NCI-H146 (cell line): ENCODE measurements at regions not wholly inside any gene's neighbourhood (a gene's known extent, or its start where the extent isn't known, plus 50 kb on each side); places are given as distances from the start of the nearest gene placed in this dataset.

ENCODE experiments used
- DNase-seq: peaks from one replicate; lab custom pipeline; 2025; lab: John Stamatoyannopoulos, UW

DNA sequence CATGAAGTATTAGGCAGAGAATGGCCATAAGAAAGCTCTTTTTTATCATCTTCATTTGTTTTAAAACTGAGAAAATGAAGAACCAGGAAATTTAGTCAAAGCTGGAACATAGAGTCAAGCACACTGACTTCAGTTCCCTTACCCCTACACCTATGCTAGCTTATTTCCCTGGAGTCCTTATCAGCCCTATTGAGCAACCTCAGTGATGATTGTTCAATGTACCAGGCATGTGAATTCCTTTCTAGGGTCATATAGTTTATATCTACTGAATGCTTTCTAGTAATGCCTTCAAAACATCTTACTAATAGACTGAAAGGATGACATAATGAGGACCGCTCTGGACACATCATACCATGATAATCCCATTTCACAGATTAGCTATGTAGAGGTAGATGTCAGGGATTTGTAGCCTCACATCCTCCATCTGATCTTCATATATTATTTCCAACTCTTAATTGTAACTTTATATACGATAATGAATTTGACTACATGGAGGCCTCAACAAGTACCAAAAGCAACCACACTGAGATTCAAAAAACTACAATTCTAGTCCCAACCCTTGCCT lies 460.4 kb upstream of the DYNLRB2 start:
- DNase-seq: no peak

- no peak for DNase-seq
Observed at GRCh38 chr16:80079072-80079471, 461.7 kb upstream of the DYNLRB2 start.

DNA sequence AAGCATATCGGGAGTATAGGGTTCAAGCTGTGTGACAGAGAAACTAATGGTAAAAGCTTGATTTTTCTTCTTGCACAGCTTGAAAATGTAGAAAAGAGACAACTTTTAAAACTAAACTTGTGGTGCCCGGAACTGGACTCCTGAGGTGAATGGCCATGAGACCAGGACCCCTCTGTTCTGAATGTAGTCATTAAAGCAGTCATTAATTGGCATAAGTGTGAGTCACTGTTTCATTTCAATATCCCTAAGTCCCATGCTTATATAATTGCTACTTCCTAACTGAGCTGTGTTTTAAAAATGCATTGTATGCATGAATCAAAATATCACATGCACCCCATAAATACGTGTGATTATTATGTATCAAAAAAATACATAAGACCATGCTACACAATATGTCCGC lies 463.1 kb upstream of the DYNLRB2 start:
- DNase-seq: no peak

DNA sequence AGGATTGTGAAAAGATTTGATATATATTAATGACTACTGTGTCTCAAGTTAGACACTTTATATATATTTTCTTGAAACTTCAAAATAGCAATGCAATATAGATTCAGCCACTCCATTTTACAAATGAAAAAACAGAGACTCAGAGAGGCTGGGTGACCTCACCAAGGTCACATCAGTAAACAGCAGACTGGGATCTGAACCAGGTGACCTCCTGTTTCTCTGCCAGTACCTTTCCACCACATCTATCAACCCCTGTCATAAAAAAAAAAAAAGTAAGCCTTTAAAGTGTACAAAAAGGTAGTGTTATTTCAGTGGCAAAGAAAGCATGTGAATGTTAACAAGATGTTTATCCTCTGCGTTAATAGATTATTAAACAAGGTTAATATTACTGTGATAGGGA lies 466.5 kb upstream of the DYNLRB2 start:
- no peak for DNase-seq

DNA sequence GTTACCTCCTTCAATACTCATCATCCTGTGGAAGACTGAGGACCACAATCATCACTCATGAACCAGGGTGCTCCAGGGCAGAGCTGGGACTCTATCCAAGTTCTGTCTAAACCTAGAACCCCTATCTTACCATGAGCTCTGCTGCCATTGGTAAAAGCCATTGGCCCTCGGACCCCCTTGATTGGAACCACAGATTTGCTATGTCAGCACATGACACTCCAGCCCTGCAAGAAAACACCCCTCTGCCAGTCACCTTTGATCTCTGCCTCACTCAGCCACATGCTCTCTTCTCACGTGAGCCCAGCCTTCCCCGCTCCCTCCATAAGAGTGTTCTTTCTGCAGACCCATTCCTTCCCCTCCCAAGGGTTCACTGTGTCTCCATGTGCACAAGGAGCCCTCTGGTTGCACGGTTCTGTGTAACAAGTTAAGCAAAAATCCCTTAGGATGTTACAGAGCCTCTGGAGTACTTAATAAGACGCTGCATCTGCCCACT lies 468.8 kb upstream of the DYNLRB2 start:
- no peak for DNase-seq

DNA sequence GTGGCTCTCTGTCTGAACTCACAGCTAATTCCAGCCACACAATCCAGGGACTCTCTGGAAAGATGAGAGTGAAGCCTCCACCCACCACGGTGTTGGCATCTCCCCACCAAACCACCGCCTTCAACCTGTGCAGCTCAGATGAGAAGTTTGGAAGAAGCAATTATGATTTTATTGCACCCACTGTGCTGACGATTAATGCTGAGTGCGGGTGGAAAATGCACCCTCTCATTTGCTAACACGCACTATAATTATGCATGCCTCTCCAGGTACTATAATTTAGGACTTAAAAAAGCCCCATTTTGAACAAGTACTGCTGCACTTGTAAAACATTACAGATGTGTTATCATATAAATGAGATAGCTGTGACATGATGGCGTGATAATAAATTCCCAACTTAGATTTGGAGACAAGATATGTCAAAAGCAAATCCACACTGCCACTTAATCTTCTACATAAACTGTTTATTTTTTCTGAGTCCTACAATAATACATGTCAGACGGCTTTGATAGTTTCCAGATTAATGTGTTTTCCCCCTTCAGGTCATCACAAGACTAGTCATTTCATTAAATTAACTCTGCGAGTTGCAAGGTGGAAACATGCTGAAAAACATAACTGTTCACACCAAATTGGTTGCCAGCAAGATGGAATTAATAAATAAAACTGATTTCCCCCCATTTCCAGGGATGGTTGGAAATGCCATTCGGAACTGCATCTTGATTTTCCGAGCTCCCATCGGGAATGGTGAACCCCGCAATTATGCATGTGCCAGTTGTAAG lies 466.5 kb upstream of the MAF start:
- DNase-seq: no peak

GRCh38 chr16:80065541-80065940 lies 465.0 kb upstream of the MAF start:
- no peak for DNase-seq

- no peak for DNase-seq
Observed at GRCh38 chr16:80063713-80064069, 463.2 kb upstream of the MAF start.

DNA sequence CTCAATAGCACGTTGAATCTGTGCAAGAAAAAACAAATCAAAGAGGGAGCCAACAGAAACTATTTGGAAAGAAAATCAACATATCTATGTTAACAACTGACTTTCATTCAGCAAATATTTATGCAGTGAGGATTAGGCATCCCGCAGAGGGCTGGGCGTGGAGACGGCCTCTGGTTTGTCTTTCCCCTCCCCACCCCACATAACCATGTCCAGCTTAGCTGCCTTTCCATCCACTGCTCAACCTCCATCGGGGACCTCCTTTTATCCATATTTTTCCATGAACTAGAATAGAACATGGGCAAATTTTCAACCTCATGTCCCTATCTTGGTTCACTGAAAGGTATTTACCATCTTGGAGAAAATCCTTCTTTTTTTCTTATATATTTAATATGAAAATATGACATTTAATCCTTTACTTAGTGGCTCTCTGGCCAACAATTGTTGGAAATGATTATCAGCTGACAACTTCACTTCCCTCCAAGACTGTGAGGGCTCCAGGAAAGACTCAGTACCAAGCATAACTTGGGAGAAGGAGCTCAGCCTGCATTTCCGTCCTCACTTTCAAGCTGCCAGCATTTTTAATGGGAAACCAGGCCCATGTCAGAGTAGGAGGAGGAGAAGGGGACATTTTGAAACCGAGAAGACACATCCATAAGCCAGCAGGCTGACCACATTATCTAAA lies 462.6 kb upstream of the MAF start:
- no peak for DNase-seq

DNA sequence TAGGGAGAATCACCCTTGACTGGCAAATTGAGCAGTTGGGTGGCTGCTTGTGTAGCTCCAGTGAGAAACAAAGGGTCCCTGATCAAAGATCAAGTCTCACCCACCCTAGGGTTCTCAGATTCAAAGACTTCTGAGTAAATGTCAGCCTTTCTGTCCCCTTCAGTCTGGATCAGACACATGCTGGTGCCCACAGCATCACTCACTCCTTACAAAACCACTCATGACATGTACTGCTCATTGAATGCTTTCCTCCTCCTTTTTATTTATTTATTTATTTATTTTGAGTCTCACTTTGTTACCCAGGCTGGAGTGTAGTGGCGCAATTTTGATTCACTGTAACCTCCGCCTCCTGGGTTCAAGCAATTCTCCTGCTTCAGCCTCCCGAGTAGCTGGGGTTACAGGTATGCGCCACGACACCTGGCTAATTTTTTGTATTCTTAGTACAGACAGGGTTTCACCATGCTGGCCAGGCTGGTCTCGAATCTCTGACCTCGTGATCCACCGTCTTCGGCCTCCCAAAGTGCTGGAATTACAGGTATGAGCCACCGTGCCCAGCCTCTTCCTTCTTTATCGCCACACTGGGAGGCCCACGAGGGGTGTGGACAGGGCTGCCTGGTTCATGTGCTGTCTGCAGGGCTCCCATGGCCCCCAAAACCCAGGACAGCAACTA lies 462.0 kb upstream of the MAF start:
- no peak for DNase-seq

GRCh38 chr16:80060470-80060869 lies 459.9 kb upstream of the MAF start:
- DNase-seq: no peak

GRCh38 chr16:80059836-80060235 lies 459.3 kb upstream of the MAF start:
- DNase-seq: no peak

GRCh38 chr16:80058214-80058613 lies 457.7 kb upstream of the MAF start:
- no peak for DNase-seq

GRCh38 chr16:80056324-80056723 lies 455.8 kb upstream of the MAF start:
- no peak for DNase-seq

- DNase-seq: no peak
Observed at GRCh38 chr16:80055831-80056230, 455.3 kb upstream of the MAF start.

- no peak for DNase-seq
Observed at GRCh38 chr16:80054647-80055046, 454.1 kb upstream of the MAF start.

DNA sequence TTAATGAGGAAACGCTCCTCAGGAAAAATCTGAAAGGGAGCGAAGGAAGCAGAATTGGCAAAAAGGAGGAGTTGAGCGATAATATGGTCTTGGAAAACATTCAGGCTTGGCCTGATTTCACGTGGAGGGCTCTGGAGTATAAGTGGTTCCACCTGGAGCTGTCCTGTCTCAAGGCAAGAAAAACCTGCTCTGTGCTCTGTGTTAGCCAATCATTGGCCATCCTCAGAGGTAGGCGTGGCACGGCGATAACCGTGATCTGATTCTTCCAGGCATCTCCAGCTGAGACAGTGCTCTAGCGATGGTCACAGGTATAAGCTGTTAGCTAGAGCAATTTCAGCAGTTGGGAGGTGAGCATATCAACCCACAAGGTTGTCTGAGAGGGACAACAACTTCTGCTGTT lies 450.5 kb upstream of the MAF start:
- DNase-seq: no peak

- no peak for DNase-seq
Observed at GRCh38 chr16:80048250-80048649, 447.7 kb upstream of the MAF start.

GRCh38 chr16:80047842-80048241 lies 447.3 kb upstream of the MAF start:
- no peak for DNase-seq

DNA sequence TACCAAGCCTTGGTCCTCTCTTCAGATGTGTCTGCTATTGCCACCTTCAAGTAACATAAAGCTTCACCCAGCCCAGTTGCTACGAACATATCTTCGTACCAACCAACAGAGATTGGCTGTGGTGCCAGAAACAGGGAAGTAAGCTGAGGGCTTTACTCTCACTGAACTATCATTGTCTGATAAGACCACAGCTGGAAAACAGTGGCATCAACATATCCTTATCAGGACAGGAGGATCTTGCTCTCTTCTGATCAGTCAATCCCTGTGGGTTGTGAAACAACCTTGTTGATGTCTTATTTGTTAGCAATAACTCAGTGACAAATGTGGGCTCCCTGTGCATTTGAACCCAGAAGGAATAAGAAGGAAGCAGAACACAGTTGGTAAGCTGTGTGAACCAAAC lies 446.3 kb upstream of the MAF start:
- no peak for DNase-seq

DNA sequence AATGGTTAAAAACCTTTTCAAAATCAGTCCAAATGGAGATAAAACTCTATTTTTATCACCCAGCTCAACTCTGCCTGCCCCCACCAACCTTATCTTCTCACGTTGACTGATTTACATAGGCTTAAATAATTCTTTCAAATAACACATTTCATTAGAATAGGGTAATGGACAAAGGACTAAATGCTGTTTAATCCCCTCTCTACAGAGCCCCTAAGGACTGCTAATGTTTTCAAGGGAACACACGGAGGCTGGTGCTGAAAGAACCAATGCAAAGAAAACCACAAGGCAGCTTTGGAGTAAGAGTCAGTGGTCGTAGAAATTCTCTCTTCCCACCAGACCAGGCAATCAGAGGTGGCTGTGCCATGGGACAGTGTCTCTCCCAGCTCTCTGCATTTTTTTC lies 445.7 kb upstream of the MAF start:
- no peak for DNase-seq

GRCh38 chr16:80045861-80046260 lies 445.3 kb upstream of the MAF start:
- DNase-seq: no peak

DNA sequence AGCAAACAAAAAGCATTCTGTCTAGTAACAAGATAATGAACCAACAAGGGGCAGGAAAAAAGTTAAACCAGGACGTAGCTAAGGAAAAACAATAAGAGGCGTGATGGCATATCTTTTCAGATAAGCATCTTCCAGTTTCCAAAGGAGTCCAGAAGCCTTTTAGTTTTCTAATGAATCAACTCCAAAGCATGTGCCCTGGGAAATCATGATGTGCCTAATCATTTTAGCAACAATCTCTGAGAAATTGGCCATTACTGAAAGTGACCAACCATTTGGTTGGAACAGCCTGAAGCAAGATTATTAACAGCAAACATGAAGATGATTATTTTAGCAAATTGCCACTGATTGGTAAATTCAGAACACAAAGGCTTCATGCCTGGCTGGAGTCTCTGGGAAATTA lies 440.9 kb upstream of the MAF start:
- DNase-seq: no peak
